ENCODE measurements at regions not wholly inside any gene's neighbourhood (a gene's known extent, or its start where the extent isn't known, plus 50 kb on each side); places are given as distances from the start of the nearest gene placed in this dataset.
"Not testable (repeated sequence)": the region's sequence is repeated elsewhere in the genome, so short reads cannot be mapped to it uniquely, and the experiment has no call there.

DNA sequence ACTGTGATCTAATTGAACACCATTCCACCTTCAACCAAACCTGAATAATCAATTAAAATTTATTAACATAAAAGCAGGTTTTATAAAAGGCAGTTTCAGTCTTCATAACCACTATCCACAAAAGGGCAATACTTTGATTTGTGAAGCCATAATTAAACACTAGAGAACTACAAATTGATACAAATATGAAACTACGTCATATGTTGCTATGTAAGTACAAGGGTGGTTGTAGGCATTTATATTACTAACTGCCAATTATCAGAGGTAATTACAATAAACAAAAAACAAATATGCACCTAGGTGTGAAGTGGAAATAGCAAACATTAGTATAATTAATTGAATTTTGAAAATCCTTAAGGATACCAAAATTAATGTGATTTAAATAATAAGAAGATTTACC is 368.5 kb upstream of the PCDH15 start:
- Histone ChIP-seq H3K9ac (ENCODE audit: low read depth in 2 of 2, low read length in 2 of 2) (no peak overlapping the region), H3K36me3 (no peaks in the 10 kb centered on the region), H3K4me3 (no peak overlapping the region), H3K27ac (no peak overlapping the region), H3K27me3 (no peaks in the 10 kb centered on the region), H3K9me3 (no peaks in the 10 kb centered on the region), H3K4me1 (no peaks in the 10 kb centered on the region)
- DNase-seq: no peak
- TF ChIP-seq, protein P1, sequence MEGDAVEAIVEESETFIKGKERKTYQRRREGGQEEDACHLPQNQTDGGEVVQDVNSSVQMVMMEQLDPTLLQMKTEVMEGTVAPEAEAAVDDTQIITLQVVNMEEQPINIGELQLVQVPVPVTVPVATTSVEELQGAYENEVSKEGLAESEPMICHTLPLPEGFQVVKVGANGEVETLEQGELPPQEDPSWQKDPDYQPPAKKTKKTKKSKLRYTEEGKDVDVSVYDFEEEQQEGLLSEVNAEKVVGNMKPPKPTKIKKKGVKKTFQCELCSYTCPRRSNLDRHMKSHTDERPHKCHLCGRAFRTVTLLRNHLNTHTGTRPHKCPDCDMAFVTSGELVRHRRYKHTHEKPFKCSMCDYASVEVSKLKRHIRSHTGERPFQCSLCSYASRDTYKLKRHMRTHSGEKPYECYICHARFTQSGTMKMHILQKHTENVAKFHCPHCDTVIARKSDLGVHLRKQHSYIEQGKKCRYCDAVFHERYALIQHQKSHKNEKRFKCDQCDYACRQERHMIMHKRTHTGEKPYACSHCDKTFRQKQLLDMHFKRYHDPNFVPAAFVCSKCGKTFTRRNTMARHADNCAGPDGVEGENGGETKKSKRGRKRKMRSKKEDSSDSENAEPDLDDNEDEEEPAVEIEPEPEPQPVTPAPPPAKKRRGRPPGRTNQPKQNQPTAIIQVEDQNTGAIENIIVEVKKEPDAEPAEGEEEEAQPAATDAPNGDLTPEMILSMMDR (IDR thresholded peaks at IDR 0.05): no peak
- intact Hi-C loops (cut with DNase I): no loop called here

DNA sequence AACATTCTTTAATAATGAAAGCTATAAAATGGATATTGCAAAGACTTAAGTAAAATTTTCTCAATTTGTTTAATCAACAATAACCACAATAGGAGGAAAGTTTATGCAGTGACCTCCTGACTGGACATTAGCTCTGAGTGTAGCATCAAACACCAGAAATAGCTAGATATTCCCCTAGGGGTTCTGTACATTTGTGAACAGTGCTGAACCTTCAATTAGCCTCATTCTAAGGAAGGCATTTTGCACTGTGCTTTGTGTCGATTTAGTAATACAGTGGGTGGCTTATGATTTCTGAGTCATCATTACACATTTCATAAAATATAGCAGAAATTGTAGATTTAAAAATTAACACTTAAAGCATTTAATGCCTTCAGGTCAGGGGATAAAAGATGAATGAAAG is 367.3 kb upstream of the PCDH15 start:
- TF ChIP-seq, protein P1 (IDR thresholded peaks at IDR 0.05): no peak
- intact Hi-C loops (cut with DNase I): no loop called here
- DNase-seq: no peak

DNA sequence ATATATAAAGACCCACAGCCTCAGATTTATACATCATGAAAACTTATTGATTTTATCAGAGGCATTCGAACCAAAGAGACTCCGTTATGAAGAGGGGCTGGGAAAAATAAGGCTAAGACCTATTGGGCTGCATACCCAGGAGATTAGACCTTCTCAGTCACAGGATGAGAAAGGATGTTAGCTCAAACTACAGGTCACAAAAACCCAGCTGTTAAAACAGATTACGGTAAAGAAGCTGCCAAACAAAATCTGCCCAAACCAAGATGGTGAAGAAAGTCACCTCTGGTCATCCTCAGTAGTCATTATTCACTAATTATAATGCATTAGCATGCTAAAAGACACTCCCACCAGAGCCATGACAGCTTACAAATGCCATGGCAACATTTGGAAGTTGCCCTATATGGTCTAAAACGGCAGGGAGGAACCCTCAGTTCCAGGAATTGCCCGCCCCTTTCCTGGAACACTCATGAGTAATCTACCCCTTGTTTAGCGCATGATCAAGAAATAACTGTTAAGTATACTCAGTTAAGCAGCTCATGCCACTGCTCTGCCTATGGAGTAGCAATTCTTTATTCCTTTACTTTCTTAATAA is 362.5 kb upstream of the PCDH15 start:
- TF ChIP-seq, protein P1 (IDR thresholded peaks at IDR 0.05): no peak
- no peaks in the 10 kb centered on the region for H3K27me3 ChIP-seq
- H3K4me1 ChIP-seq: no peaks in the 10 kb centered on the region
- no peaks in the 10 kb centered on the region for H3K9me3 ChIP-seq
- H3K36me3 ChIP-seq: no peaks in the 10 kb centered on the region
- DNase-seq: no peak
- H3K9ac ChIP-seq (ENCODE audit: low read depth in 2 of 2, low read length in 2 of 2): no peak overlapping the region
- intact Hi-C loops (cut with DNase I): no loop called here
- no peak overlapping the region for H3K27ac ChIP-seq
- no peak overlapping the region for H3K4me3 ChIP-seq

More for the DNA sequence above, 367.3 kb upstream of the PCDH15 start:
- no peak overlapping the region for H3K4me3 ChIP-seq
- H3K9me3 ChIP-seq: no peaks in the 10 kb centered on the region
- no peak overlapping the region for H3K9ac ChIP-seq (ENCODE audit: low read depth in 2 of 2, low read length in 2 of 2)
- no peaks in the 10 kb centered on the region for H3K4me1 ChIP-seq
- H3K27ac ChIP-seq: no peak overlapping the region
- H3K36me3 ChIP-seq: no peaks in the 10 kb centered on the region
- no peaks in the 10 kb centered on the region for H3K27me3 ChIP-seq

DNA sequence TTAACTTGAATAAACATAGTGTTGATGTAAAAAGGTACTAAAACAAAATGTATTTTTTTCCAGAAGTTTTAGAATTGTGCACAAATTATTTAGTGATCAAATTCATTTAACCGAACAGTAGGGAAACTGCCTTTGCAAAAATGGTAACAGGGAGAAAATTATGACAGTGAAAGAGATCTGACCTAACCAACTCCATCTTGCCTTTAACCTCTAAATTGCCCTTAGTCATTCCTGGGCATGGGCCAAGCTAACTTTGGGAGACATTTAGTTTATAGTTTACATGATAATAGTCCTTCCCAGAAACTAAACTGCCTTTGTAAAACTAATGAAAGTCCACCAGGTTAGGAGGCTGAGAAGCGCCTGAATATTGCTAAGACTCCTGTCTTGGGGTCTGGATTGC is 361.3 kb upstream of the PCDH15 start:
- H3K9me3 ChIP-seq; H3K4me3 ChIP-seq; H3K27me3 ChIP-seq; H3K27ac ChIP-seq; H3K4me1 ChIP-seq; intact Hi-C loops (cut with DNase I); DNase-seq; H3K9ac ChIP-seq (ENCODE audit: low read depth in 2 of 2, low read length in 2 of 2); H3K36me3 ChIP-seq: not testable (repeated sequence)

DNA sequence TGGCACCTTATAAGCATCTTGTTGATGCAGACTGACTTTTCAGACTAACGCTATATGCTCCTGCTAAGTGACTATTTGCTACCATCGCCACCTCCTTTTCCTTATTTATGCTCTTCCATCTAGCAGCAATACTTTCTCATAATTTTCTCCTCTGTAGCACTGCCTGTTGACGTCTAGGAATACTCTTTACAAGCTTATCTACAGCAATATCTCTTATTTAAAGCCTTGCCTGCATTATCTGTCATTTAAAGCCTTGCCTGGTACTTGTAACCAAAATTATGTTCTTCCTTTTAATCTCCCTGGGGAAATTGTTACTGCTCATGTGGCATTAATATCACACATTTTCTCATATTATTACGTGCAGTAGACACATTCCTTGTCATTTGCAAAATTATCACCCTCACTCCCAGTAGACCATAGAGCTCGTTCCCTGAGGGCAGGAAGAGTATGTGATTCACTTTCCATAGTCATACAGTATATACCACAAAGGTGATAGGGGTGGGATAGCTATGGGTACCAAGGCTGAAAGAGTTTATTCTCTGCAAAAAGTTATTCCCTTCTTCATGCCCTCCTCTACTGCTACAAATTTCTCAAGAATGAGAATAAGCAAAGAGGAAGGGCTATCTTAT is 359.7 kb upstream of the PCDH15 start:
- Histone ChIP-seq H3K4me3 (no peak overlapping the region), H3K9me3 (no peaks in the 10 kb centered on the region), H3K4me1 (no peaks in the 10 kb centered on the region), H3K27me3 (no peaks in the 10 kb centered on the region), H3K9ac (ENCODE audit: low read depth in 2 of 2, low read length in 2 of 2) (no peak overlapping the region), H3K36me3 (no peaks in the 10 kb centered on the region), H3K27ac (no peak overlapping the region)
- TF ChIP-seq, protein P1 (IDR thresholded peaks at IDR 0.05): no peak
- intact Hi-C loops (cut with DNase I): no loop called here
- no peak for DNase-seq

DNA sequence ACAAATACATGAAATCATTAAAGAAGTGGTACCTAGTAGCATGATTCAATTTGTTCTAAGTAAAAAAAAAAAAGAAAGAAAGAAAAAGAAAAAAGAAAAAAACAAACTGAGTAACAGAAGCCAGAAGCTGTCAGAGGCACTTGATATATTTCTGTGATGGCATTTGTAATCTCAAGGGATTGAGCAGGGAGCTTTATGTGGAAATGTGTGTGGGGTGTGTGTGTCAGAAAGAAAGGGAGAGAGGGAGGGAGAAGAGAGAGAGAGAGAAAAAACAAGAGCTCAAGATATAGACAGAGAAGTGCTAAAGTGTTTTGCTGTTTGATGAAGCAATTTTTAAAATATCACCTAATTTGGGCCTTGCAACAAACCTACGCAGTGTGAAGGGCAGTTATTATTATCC is 357.6 kb upstream of the PCDH15 start:
- H3K4me3 ChIP-seq: no peak overlapping the region
- H3K36me3 ChIP-seq: no peaks in the 10 kb centered on the region
- TF ChIP-seq, protein P1 (IDR thresholded peaks at IDR 0.05): no peak
- H3K9ac ChIP-seq (ENCODE audit: low read depth in 2 of 2, low read length in 2 of 2): no peak overlapping the region
- intact Hi-C loops (cut with DNase I): no loop called here
- DNase-seq: no peak
- H3K27ac ChIP-seq: no peak overlapping the region
- H3K9me3 ChIP-seq: no peaks in the 10 kb centered on the region
- no peaks in the 10 kb centered on the region for H3K27me3 ChIP-seq
- no peaks in the 10 kb centered on the region for H3K4me1 ChIP-seq
